GM12878 (cell line): ENCODE measurements at regions not wholly inside any gene's neighbourhood (a gene's known extent, or its start where the extent isn't known, plus 50 kb on each side); places are given as distances from the start of the nearest gene placed in this dataset.

Source experiments
- IRF3 ChIP-seq: fragments of 450-650 bp; IDR thresholded peaks from 2 replicates; pipeline ENCODE4 v1.6.1; 2014; ENCODE audit warnings: mild to moderate bottlenecking
- TF ChIP-seq, protein P1 (sequence below): IDR thresholded peaks from 2 replicates; pipeline ENCODE4 v1.6.1; 2012; ENCODE audit warnings: low read length, inconsistent platforms
- TF ChIP-seq, protein P2 (sequence below), 3 experiments: IDR thresholded peaks in 2 of 3; conservative IDR thresholded peaks in 1 of 3; 2 replicates each; pipeline ENCODE4 v1.5.1; 2011; ENCODE audit warnings: low read depth in 3 of 3, low read length in 3 of 3, mild to moderate bottlenecking in 3 of 3, control low read depth in 2 of 3, moderate library complexity in 2 of 3, inconsistent platforms in 1 of 3, mixed read lengths in 1 of 3; ENCODE audit not compliant: control insufficient read depth in 2 of 3, insufficient read depth in 1 of 3; ENCODE audit errors: extremely low read depth in 1 of 3

DNA sequence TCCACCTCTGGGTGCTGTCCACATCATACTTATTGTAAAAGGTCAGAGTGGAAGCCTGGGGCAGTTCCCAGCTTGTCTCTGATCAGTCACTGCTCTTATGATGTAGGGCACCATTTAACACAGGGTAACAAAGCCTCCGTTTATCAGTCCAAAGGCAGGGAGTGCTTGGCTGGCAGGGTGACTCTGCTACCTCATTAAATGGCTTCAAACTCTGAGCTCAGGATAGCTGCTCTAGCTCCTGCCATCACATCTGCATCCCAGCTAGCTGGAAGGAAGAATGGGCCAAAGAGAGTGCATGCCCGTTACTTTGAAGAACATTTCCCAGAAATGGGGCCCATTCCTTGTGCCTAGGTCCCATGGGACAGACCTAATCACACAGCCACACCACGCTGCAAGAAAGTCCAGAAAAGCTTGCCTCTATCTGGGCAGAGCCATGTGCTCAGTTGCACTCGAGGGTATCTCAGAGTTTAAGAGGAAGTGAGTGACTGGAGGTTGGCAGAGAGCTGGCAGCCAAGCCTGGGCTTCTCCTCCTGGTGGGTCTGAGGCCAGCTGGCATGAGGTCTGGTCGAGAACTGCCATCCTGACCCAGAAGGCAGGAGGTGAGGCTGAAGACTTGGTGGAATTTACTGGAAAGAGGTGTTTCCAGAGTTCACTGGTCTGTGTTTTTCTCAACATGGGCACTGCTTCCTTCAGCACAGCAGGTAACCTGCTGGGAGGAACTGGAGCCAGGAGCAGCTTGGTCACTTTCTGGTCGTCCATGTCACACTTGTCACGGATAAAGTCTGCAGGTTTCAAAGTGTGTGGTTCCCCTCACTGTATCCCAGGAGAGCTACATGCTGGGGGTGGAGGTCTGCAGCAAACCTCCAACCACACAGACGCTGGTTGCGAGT lies 935.7 kb downstream of the BRD1 start:
- TF ChIP-seq, protein P1, sequence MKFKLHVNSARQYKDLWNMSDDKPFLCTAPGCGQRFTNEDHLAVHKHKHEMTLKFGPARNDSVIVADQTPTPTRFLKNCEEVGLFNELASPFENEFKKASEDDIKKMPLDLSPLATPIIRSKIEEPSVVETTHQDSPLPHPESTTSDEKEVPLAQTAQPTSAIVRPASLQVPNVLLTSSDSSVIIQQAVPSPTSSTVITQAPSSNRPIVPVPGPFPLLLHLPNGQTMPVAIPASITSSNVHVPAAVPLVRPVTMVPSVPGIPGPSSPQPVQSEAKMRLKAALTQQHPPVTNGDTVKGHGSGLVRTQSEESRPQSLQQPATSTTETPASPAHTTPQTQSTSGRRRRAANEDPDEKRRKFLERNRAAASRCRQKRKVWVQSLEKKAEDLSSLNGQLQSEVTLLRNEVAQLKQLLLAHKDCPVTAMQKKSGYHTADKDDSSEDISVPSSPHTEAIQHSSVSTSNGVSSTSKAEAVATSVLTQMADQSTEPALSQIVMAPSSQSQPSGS = no peak
- TF ChIP-seq, protein P2, sequence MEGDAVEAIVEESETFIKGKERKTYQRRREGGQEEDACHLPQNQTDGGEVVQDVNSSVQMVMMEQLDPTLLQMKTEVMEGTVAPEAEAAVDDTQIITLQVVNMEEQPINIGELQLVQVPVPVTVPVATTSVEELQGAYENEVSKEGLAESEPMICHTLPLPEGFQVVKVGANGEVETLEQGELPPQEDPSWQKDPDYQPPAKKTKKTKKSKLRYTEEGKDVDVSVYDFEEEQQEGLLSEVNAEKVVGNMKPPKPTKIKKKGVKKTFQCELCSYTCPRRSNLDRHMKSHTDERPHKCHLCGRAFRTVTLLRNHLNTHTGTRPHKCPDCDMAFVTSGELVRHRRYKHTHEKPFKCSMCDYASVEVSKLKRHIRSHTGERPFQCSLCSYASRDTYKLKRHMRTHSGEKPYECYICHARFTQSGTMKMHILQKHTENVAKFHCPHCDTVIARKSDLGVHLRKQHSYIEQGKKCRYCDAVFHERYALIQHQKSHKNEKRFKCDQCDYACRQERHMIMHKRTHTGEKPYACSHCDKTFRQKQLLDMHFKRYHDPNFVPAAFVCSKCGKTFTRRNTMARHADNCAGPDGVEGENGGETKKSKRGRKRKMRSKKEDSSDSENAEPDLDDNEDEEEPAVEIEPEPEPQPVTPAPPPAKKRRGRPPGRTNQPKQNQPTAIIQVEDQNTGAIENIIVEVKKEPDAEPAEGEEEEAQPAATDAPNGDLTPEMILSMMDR (IDR thresholded peaks at IDR 0.05 in 2 of 3, conservative IDR thresholded peaks at IDR 0.05 in 1 of 3; ENCODE audit: control insufficient read depth in 2 of 3, extremely low read depth in 1 of 3, insufficient read depth in 1 of 3, low read depth in 3 of 3, low read length in 3 of 3) = no peak
- no peak for TF ChIP-seq IRF3
